ENCODE measurements at regions not wholly inside any gene's neighbourhood (a gene's known extent, or its start where the extent isn't known, plus 50 kb on each side); places are given as distances from the start of the nearest gene placed in this dataset.

DNA sequence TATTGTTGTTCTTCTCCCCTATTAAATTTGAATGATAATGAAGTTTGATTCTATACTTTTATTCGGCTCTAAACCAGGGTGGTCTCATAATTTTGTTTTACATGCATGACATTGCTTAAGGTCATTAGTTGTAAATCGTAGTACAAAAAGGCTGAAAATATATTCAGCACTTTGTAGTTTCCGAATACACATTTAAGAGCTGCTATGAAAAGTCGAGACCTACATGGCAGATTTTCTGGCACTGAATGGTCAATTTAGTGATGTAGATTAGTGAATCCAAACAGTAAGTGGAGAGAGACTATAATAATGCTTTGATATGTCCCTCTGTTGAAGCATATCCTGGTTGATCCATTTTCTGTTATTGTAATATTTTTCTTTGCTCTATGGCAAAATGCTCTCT lies 254.0 kb upstream of the SOX2 start:
- TF ChIP-seq ZNF274 (IDR thresholded peaks at IDR 0.05; ENCODE audit: low read length) (no peak), ZNF274 (tag by site-specific recombination; IDR thresholded peaks at IDR 0.05; ENCODE audit: borderline replicate concordance) (no peak), ZNF350 (tag by site-specific recombination; IDR thresholded peaks at IDR 0.05) (no peak)

Data from HEK293 (cell line).